CD4-positive, alpha-beta T cell treated with Interleukin-6 at 100 ng/mL for 8 hours (primary cell): ENCODE measurements at regions not wholly inside any gene's neighbourhood (a gene's known extent, or its start where the extent isn't known, plus 50 kb on each side); places are given as distances from the start of the nearest gene placed in this dataset.
"Not testable (repeated sequence)": the region's sequence is repeated elsewhere in the genome, so short reads cannot be mapped to it uniquely, and the experiment has no call there.

Experiments
- DNase-seq: peaks from one replicate; pipeline ENCODE4 v3.0.0-alpha.2; 2020; ENCODE audit warnings: mixed read lengths, low spot score

- DNase-seq: no peak
Measured at GRCh38 chr16:16879567-16880251, 500.8 kb downstream of the NPIPA7 start.

- no peak for DNase-seq
Measured at GRCh38 chr16:16881814-16882213, 502.9 kb downstream of the NPIPA7 start.

- DNase-seq: no peak
Measured at GRCh38 chr16:16882766-16883165, 503.8 kb downstream of the NPIPA7 start.

DNA sequence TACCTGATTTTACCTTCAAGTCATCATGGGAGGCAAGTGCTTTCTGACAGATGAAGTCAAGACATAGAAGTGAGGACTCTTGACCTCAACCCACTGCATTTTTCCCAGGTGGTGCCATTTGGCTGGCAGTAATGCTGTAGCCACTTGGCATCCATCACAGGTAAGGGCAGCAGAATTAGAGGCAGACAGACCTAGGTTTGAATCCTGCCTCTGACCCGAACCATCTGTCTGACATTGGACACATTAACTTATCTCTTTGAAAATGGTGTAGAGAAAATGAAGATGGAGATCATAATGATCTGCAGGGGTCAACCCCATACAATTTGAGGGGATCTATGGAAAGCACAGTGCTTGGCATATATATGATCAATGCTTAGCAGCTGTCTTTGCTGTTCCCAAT, 505.5 kb downstream of the NPIPA7 start:
- no peak for DNase-seq

DNA sequence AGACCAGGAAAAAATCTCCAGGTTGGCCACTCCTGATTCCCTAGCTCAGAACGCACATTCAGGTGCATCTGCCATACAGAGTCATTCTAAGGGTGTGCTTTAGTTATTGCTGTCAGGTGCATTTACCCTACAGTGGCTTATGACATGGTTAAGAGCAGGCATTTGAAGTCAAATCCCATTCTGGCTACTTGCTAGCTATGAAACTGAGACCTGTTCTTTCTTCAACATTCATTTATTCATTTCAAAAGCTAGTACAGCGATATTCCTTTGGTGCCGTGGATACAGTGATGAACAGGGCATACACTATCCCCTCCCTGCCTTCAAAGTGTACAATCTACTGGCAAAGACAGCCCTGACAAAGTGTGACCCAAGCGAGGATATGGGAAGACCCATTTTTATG, 508.3 kb downstream of the NPIPA7 start:
- no peak for DNase-seq

- no peak for DNase-seq
Measured at GRCh38 chr16:16890964-16891363, 512.0 kb downstream of the NPIPA7 start.

- DNase-seq: no peak
Measured at GRCh38 chr16:16904601-16905000, 525.7 kb downstream of the NPIPA7 start.

GRCh38 chr16:16905850-16906249, 526.9 kb downstream of the NPIPA7 start:
- no peak for DNase-seq

DNA sequence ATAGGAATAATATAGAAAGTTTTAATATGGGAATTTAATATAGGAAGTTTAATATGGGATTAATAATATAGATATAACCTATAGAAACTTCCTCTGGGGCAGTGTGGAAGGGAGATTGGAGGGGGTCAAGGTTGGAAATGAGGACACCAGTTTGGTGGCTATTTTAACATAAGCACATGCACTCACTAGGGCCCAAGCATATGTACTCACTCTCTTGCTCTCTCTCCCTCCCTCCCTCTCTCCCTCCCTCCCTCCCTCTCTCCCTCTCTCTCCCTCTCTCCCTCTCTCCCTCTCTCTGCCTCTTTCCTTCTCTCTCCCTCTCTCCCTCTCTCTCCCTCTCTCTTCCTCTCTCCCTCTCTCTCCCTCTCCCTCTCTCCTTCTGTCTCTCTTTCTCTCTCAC, 528.1 kb downstream of the NPIPA7 start:
- no peak for DNase-seq

- no peak for DNase-seq
Measured at GRCh38 chr16:16908077-16908476, 529.1 kb downstream of the NPIPA7 start.

DNA sequence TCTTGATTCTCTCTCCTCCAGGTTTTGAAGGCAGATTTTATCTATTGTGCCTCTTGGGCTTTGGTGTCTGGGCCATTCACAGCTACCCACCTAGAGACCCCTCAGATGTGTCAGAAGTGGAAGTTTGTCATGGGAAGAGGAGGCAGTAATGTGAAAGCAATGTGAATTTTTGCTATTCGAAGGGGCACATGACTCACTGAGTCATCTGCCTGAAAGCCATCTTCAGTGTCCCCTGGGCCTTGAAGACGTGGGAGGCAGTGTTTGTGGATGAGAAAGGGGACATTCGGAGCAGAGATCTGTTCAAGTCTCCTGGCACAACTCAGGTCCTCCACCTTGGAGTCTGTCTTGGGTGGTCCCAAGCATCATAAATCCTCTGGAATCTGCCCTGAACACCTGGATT, 530.2 kb downstream of the NPIPA7 start:
- no peak for DNase-seq

GRCh38 chr16:16910666-16911065, 531.7 kb downstream of the NPIPA7 start:
- no peak for DNase-seq

DNA sequence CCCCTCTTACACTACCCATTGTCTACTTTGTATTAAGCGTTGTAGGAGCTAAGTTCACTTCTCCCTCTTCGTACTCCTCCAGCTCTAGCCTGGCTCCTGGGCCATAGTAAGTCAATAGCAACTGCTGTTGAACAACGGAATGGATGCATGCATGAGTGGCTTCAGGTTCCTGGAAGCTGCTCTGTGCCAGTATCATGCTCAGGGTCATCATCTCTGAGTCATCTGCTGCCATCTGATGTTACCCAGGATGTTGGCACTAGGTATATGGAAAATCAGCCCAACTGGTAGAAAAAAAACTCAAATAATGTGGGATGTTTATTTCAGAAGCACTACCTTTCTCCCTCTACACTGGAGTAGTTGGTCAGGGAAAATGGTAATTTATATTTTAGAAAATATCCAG, 536.8 kb downstream of the NPIPA7 start:
- no peak for DNase-seq

- DNase-seq: no peak
Measured at GRCh38 chr16:16917191-16917785, 538.3 kb downstream of the NPIPA7 start.

GRCh38 chr16:16923479-16923878, 544.5 kb downstream of the NPIPA7 start:
- DNase-seq: no peak

DNA sequence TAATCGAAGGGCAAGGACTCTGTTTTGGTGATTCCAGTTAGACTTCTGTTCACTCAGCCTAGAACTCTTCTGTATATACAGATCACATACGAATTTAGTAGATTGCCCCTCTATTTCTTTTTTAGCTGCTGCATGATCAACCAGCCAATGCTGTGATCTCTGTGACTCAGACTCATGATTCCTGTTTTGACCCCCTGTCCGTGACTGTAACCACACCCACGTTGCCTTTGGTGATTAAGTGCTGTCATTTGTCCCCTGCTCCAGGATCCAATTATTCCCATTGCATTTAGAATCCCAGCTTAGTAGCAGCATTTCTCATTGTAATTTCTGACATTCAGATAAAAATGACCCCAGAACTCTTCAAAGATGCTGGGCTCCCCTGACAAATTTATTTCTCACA, 545.7 kb downstream of the NPIPA7 start:
- DNase-seq: no peak

- no peak for DNase-seq
Measured at GRCh38 chr16:16925432-16925831, 545.3 kb downstream of the XYLT1 start.

DNA sequence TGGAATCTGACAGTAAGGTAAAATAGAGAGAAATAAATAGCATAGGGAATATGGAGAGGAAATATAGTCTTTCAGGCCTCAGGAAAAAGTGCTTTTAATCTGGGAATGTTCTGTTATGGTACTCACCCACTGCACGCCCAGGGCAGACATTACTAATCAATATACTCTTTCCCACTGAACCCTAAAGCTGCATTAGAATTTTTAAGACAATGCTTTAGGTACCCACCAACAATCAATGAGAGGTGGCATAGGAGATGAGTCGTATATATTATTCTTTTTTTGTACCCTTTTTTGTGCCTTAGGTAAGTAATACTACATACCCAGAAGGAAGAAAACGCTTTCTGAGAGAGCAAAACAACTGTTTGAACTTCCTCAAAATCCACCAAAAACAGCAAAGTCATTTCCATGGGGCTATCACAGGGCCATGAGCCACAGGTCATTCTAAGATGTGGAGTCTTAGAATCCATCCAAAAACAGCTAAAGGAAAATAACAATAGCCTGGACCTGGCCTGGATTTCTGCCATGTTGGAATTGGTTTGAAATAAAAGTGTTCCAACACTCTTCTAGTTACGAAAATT, 542.1 kb downstream of the XYLT1 start:
- DNase-seq: no peak

DNA sequence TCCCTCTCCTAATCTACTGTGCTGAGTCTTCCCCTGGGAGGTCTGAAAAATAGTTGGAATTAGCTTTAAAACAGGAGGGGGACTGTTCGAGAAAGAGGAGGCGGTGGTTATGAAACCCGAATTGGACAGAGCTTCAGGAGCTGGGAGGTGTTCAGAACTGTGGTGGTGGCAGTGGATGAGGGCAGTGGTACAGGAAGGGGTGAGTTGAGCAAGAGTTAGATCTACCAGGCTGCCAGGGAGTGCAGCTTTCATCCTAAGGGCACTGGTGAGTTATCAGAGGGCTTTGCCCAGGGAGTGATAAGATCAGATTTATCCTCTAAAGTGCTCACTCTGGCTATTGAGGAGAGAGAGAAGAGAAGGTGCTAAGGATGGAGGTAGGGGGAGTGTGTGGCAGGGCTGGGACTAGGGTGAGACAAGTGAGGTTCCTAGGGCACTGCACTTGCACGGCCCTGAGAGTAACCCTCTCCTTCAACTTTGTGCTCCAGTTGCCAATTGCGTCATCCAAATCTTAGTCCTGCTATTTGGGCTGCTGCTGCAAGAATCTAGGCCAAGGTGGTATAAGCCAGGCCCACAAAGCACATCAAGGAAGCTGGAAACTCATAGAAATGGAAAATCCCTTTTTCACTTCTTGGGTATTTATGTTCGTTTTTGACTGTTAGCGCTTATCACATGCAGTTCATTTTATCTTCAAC, 540.3 kb downstream of the XYLT1 start:
- DNase-seq: no peak

GRCh38 chr16:16933861-16934260, 536.9 kb downstream of the XYLT1 start:
- DNase-seq: no peak

DNA sequence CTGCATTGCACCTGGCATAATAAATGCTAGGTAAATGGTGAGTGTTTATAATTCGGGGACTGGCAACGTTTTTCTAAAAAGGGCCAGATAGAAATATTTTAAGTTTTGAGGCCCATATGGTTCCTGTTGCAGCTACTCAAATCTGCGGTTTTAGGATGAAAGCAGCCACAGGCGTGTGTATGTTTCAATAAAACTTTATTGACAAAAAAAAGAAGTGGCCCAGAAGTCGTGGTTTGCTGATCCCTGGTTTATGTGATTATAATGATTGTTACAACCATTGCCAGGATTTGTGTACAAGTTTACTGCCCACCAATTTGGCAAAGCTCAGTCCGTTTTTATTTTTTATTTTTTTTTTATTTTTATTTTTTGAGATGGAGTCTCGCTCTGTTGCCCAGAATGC, 536.1 kb downstream of the XYLT1 start:
- no peak for DNase-seq

- not testable (repeated sequence) for DNase-seq
Measured at GRCh38 chr16:16935909-16936308, 534.9 kb downstream of the XYLT1 start.

GRCh38 chr16:16937576-16937975, 533.2 kb downstream of the XYLT1 start:
- no peak for DNase-seq
